Gastroesophageal sphincter (tissue), 4 donors: ENCODE measurements at regions not wholly inside any gene's neighbourhood (a gene's known extent, or its start where the extent isn't known, plus 50 kb on each side); places are given as distances from the start of the nearest gene placed in this dataset.

Experiments used
- ATAC-seq: fragments of 150-250 bp; one replicate; pipeline ENCODE4 v1.9.1; 2016; ENCODE audit warnings: mild to moderate bottlenecking, moderate library complexity
- H3K27ac ChIP-seq, 4 donors: fragments of 200-600 bp; sonication (generic) in 3 of 4; 1 replicate in 3 of 4; 2 replicates in 1 of 4; pipeline ENCODE4 v1.5.1; 2016 to 2019
- H3K27me3 ChIP-seq: fragments of 200-600 bp; sonication (generic); one replicate; pipeline ENCODE4 v1.5.1; 2019
- H3K36me3 ChIP-seq, 2 donors: fragments of 200-600 bp; sonication (generic); one replicate each; pipeline ENCODE4 v1.5.1; 2019; ENCODE audit warnings: control low read depth in 1 of 2
- H3K4me1 ChIP-seq, 3 donors: fragments of 200-600 bp; sonication (generic); 1 replicate in 2 of 3; 2 replicates in 1 of 3; pipeline ENCODE4 v1.5.1; 2016 to 2019; ENCODE audit warnings: control low read depth in 2 of 3
- H3K4me3 ChIP-seq, 2 donors: fragments of 200-600 bp; sonication (generic); one replicate each; pipeline ENCODE4 v1.5.1; 2019; ENCODE audit warnings: mild to moderate bottlenecking in 1 of 2, moderate library complexity in 1 of 2
- H3K9me3 ChIP-seq, 3 donors: fragments of 200-600 bp; sonication (generic); one replicate each; pipeline ENCODE4 v1.5.1; 2017 to 2019; ENCODE audit warnings: control low read depth in 2 of 3
- CTCF ChIP-seq, 4 experiments: fragments of 200-600 bp in 2 of 4; fragments of 450-650 bp in 2 of 4; sonication (generic) in 1 of 4; IDR thresholded peaks; one replicate each; pipeline ENCODE4 v1.5.1; 2017 to 2019; ENCODE audit warnings: antibody characterized with exemption in 4 of 4, mild to moderate bottlenecking in 2 of 4, moderate library complexity in 2 of 4
- EP300 ChIP-seq: sonication (generic); formaldehyde crosslinking; IDR thresholded peaks from one replicate; pipeline ENCODE4 v1.6.1; 2017; ENCODE audit warnings: antibody characterized with exemption, mild to moderate bottlenecking
- POLR2A ChIP-seq, 2 donors: fragments of 450-650 bp; IDR thresholded peaks; one replicate each; pipeline ENCODE4 v1.6.1; 2017; ENCODE audit warnings: antibody characterized with exemption in 2 of 2, mild to moderate bottlenecking in 2 of 2, moderate library complexity in 1 of 2
- POLR2AphosphoS5 ChIP-seq: sonication (generic); formaldehyde crosslinking; IDR thresholded peaks from one replicate; pipeline ENCODE4 v1.6.1; 2017; ENCODE audit warnings: antibody characterized with exemption
- WGBS, 2 donors: methylation state at CpG; one replicate each; pipeline ENCODE4 v1.1.5; 2018; ENCODE audit warnings: low coverage in 1 of 2; 5-methylcytosine and 5-hydroxymethylcytosine counted together

DNA sequence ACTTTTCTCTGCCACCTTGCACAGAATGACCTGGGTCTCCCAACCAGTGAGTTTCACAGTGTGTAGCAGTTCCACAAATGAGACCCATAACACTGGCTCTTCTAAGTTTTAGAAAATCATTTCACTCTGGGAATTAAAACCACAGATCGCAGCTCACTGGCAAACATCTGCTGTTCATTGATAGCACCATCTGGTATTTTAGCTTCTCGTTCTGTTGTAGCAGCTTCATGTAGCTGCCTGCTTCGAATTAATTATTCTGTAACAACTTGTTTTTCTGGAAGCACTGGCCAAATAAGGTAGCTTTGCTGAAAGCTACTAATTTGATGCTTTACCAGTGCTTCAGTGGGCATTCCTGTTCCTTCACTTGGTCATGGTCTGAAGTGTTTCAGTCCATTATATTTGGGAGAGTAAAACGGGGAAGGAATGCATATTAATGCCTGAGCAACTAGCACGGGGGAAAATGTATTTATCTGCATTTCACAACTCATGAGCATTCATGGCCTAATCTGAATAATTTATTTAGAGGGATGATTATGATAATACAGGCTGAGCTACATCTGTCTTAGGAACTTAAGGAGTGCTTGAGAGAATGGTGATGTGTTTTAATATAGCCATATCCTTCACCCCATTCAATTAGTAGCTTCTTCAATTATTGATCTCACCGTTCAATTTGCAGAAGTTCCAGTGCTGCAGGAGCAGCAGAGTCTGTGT lies 447.4 kb downstream of the XPNPEP1 start:
- whole genome bisulfite sequencing, 2 donors = 67 to 71% methylated on average over 6 of the region's 6 CpGs
- TF ChIP-seq POLR2AphosphoS5 (no peak), POLR2A (IDR thresholded peaks at IDR 0.05) (no peak), EP300 (no peak), CTCF (IDR thresholded peaks at IDR 0.05) (no peak)
- H3K27ac ChIP-seq = no peak overlapping the region
- H3K9me3 ChIP-seq = no peaks in the 10 kb centered on the region
- no peaks in the 10 kb centered on the region for H3K36me3 ChIP-seq
- no peak overlapping the region for H3K4me3 ChIP-seq
- no peak for ATAC-seq
- no peaks in the 10 kb centered on the region for H3K27me3 ChIP-seq
- no peaks in the 10 kb centered on the region for H3K4me1 ChIP-seq

DNA sequence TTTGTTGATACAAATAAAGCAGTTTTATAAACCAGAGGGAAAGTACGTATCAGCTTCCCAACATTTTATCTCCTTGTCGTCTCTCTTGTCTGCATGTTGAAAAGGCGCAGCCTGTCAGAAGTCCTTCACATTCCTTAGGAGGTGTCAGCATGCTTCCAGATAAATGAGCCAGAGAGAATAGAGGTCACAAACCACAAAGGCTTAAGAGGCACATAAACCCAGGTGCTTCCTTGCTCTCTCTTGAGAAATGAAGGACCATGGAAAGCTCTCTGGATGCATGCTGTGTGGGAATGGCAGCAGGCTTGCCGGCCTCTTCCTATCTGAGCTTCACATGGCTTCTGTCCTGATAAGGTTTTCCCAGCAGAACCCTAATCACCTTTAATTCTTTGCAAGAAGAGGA lies 448.5 kb downstream of the XPNPEP1 start:
- Histone ChIP-seq H3K4me3 (no peak overlapping the region), H3K36me3 (no peaks in the 10 kb centered on the region), H3K4me1 (no peaks in the 10 kb centered on the region), H3K27me3 (no peaks in the 10 kb centered on the region), H3K9me3 (no peaks in the 10 kb centered on the region), H3K27ac (no peak overlapping the region)
- 30 to 41% methylated on average over 4 of the region's 4 CpGs for WGBS, 2 donors
- no peak for TF ChIP-seq EP300
- no peak for TF ChIP-seq POLR2AphosphoS5
- TF ChIP-seq CTCF (IDR thresholded peaks at IDR 0.05) = no peak
- no peak for TF ChIP-seq POLR2A (IDR thresholded peaks at IDR 0.05)
- no peak for ATAC-seq

DNA sequence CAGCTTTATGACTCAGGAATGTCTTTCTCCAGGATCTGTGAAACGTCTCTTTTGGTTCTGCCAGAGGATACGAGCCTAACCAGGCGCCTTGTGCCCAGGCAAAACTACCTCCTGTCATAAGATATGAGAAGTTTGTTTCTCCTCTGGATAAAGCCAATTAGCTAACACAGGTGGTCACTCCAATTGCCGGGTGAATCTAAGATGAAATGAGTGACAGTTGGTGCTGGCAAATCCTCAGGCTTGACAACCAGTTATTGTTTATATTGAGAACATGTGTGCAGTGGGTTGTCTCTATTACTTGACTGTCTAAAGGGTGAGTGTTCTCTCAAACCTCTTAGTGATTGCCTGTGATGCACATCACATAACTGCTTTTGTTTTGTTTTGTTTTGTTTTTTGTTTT lies 449.1 kb downstream of the XPNPEP1 start:
- Histone ChIP-seq H3K27me3 (no peaks in the 10 kb centered on the region), H3K9me3 (no peaks in the 10 kb centered on the region), H3K4me3 (no peak overlapping the region), H3K4me1 (no peaks in the 10 kb centered on the region), H3K27ac (no peak overlapping the region), H3K36me3 (no peaks in the 10 kb centered on the region)
- no peak for TF ChIP-seq CTCF (IDR thresholded peaks at IDR 0.05)
- TF ChIP-seq EP300 = no peak
- no peak for TF ChIP-seq POLR2AphosphoS5
- TF ChIP-seq POLR2A (IDR thresholded peaks at IDR 0.05) = no peak
- no peak for ATAC-seq
- WGBS, 2 donors = 6 to 24% methylated on average over 3 to 4 of the region's 4 CpGs

DNA sequence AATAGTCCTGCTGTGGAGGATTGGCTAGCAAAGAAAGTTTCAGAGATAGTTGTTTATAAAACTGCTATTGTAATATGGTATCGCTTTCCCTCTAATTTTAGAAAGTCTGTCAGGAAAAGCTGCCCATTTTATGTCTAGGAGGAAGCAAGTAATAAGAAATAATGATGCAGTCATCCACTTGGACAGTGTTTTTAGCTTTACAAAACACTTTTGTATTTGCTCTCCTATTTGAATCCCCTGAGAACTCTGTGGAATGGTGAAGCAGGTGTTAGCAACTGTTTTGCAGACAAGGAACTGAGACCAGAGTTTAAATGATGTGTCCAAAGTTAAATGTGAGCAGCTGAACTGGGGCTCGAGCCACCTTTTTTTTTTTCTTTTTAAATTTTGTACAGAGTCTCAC lies 455.8 kb downstream of the XPNPEP1 start:
- Histone ChIP-seq H3K36me3 (no peaks in the 10 kb centered on the region), H3K4me1 (no peaks in the 10 kb centered on the region), H3K4me3 (no peak overlapping the region), H3K9me3 (no peaks in the 10 kb centered on the region), H3K27ac (no peak overlapping the region), H3K27me3 (no peaks in the 10 kb centered on the region)
- WGBS, 2 donors = 7 to 36% methylated on average over 1 to 2 of the region's 2 CpGs
- no peak for ATAC-seq
- TF ChIP-seq EP300 = no peak
- no peak for TF ChIP-seq POLR2AphosphoS5
- TF ChIP-seq CTCF (IDR thresholded peaks at IDR 0.05) = no peak
- TF ChIP-seq POLR2A (IDR thresholded peaks at IDR 0.05) = no peak

GRCh38 chr10:109464949-109465348 lies 458.4 kb downstream of the XPNPEP1 start:
- H3K27me3 ChIP-seq = no peaks in the 10 kb centered on the region
- H3K27ac ChIP-seq = no peak overlapping the region
- H3K36me3 ChIP-seq = no peaks in the 10 kb centered on the region
- H3K4me3 ChIP-seq = no peak overlapping the region
- 90 to 95% methylated on average over 2 to 3 of the region's 3 CpGs for WGBS, 2 donors
- no peak for TF ChIP-seq EP300
- no peak for TF ChIP-seq CTCF (IDR thresholded peaks at IDR 0.05)
- TF ChIP-seq POLR2A (IDR thresholded peaks at IDR 0.05) = no peak
- no peak for TF ChIP-seq POLR2AphosphoS5
- H3K9me3 ChIP-seq = no peaks in the 10 kb centered on the region
- H3K4me1 ChIP-seq = no peaks in the 10 kb centered on the region
- no peak for ATAC-seq
